Islet precursor cell (in vitro differentiated cells): ENCODE measurements at regions not wholly inside any gene's neighbourhood (a gene's known extent, or its start where the extent isn't known, plus 50 kb on each side); places are given as distances from the start of the nearest gene placed in this dataset.
"Not testable (repeated sequence)": the region's sequence is repeated elsewhere in the genome, so short reads cannot be mapped to it uniquely, and the experiment has no call there.

Source experiments
- DNase-seq: peaks from one replicate; pipeline ENCODE4 v3.0.0-alpha.2; 2018

- no peak for DNase-seq
Observed at GRCh38 chr2:212858496-212858895, 292.9 kb downstream of the IKZF2 start.

GRCh38 chr2:212854771-212855170, 296.6 kb downstream of the IKZF2 start:
- no peak for DNase-seq

GRCh38 chr2:212854116-212854515, 297.3 kb downstream of the IKZF2 start:
- no peak for DNase-seq

- no peak for DNase-seq
Observed at GRCh38 chr2:212845941-212846340, 305.5 kb downstream of the IKZF2 start.

GRCh38 chr2:212843409-212844199, 305.0 kb upstream of the ERBB4 start:
- no peak for DNase-seq

GRCh38 chr2:212842544-212843185, 304.1 kb upstream of the ERBB4 start:
- no peak for DNase-seq

- DNase-seq, result no peak
Observed at GRCh38 chr2:212841460-212841859, 302.9 kb upstream of the ERBB4 start.

GRCh38 chr2:212832211-212833195, 293.9 kb upstream of the ERBB4 start:
- DNase-seq, result no peak

GRCh38 chr2:212831671-212832199, 293.1 kb upstream of the ERBB4 start:
- no peak for DNase-seq

GRCh38 chr2:212816267-212816666, 277.7 kb upstream of the ERBB4 start:
- DNase-seq, result no peak

- DNase-seq, result no peak
Observed at GRCh38 chr2:212815453-212815852, 276.9 kb upstream of the ERBB4 start.

GRCh38 chr2:212814941-212815340, 276.3 kb upstream of the ERBB4 start:
- no peak for DNase-seq

GRCh38 chr2:212811921-212812320, 273.3 kb upstream of the ERBB4 start:
- DNase-seq, result peak; percentile 73

GRCh38 chr2:212811036-212811805, 272.6 kb upstream of the ERBB4 start:
- no peak for DNase-seq

- DNase-seq, result no peak
Observed at GRCh38 chr2:212797484-212798205, 259.0 kb upstream of the ERBB4 start.

GRCh38 chr2:212794471-212794870, 255.9 kb upstream of the ERBB4 start:
- no peak for DNase-seq

- no peak for DNase-seq
Observed at GRCh38 chr2:212791569-212791968, 253.0 kb upstream of the ERBB4 start.

GRCh38 chr2:212786088-212786487, 247.5 kb upstream of the ERBB4 start:
- DNase-seq, result not testable (repeated sequence)

- DNase-seq, result peak; percentile 73
Observed at GRCh38 chr2:212777020-212777491, 238.5 kb upstream of the ERBB4 start.

GRCh38 chr2:212773808-212774339, 235.3 kb upstream of the ERBB4 start:
- no peak for DNase-seq

- DNase-seq, result no peak
Observed at GRCh38 chr2:212770240-212770639, 231.6 kb upstream of the ERBB4 start.
